OCI-LY1 (cell line): ENCODE measurements at regions not wholly inside any gene's neighbourhood (a gene's known extent, or its start where the extent isn't known, plus 50 kb on each side); places are given as distances from the start of the nearest gene placed in this dataset.

Experiments
- H2AFZ ChIP-seq: fragments of 200-600 bp; sonication (generic), shearing (Covaris generic); 2 replicates; pipeline ENCODE4 v1.6.0; 2014; ENCODE audit warnings: antibody characterized with exemption, mild to moderate bottlenecking, low read length
- H3F3A ChIP-seq: fragments of 200-600 bp; sonication (generic), shearing (Covaris generic); 2 replicates; pipeline ENCODE4 v1.6.0; 2014; ENCODE audit warnings: mild to moderate bottlenecking, antibody characterized with exemption, low read length, moderate library complexity; ENCODE audit not compliant: insufficient read depth
- H3K27ac ChIP-seq: fragments of 200-600 bp; sonication (generic); 2 replicates; pipeline ENCODE4 v1.5.1; 2014; ENCODE audit warnings: low read length, mixed run types, mild to moderate bottlenecking, low read depth; ENCODE audit not compliant: poor library complexity, severe bottlenecking
- H3K27me3 ChIP-seq: fragments of 200-600 bp; sonication (generic); 2 replicates; pipeline ENCODE4 v1.6.0; 2014; ENCODE audit warnings: antibody characterized with exemption, mild to moderate bottlenecking, low read length, moderate library complexity; ENCODE audit not compliant: insufficient read depth
- H3K36me3 ChIP-seq: fragments of 200-600 bp; sonication (generic); 2 replicates; pipeline ENCODE4 v1.6.1; 2014; ENCODE audit warnings: mild to moderate bottlenecking, antibody characterized with exemption, low read length, moderate library complexity, mixed read lengths; ENCODE audit not compliant: insufficient read depth
- H3K4me1 ChIP-seq: fragments of 200-600 bp; sonication (generic); 2 replicates; pipeline ENCODE4 v1.5.1; 2014; ENCODE audit warnings: mild to moderate bottlenecking, low read length, moderate library complexity; ENCODE audit not compliant: insufficient read depth, severe bottlenecking
- H3K4me2 ChIP-seq: fragments of 200-600 bp; sonication (generic), shearing (Covaris generic); 2 replicates; pipeline ENCODE4 v1.6.1; 2014; ENCODE audit warnings: low read length
- H3K4me3 ChIP-seq: fragments of 200-600 bp; sonication (generic); 2 replicates; pipeline ENCODE4 v1.5.1; 2014; ENCODE audit warnings: low read length, low read depth, mild to moderate bottlenecking, mixed read lengths; ENCODE audit not compliant: poor library complexity, severe bottlenecking
- H3K79me2 ChIP-seq: fragments of 200-600 bp; shearing (Covaris generic); 2 replicates; pipeline ENCODE4 v1.6.1; 2016; ENCODE audit warnings: mixed run types, low read length, mixed read lengths; ENCODE audit not compliant: insufficient read depth
- H3K9ac ChIP-seq: fragments of 200-600 bp; sonication (generic), shearing (Covaris generic); 2 replicates; pipeline ENCODE4 v1.6.1; 2014; ENCODE audit warnings: mild to moderate bottlenecking, low read length, mixed read lengths
- H3K9me2 ChIP-seq: fragments of 200-600 bp; sonication (generic), shearing (Covaris generic); 2 replicates; pipeline ENCODE4 v1.6.1; 2014; ENCODE audit warnings: low read depth, mild to moderate bottlenecking, low read length, mixed read lengths
- H3K9me3 ChIP-seq: fragments of 200-600 bp; shearing (Covaris generic); 2 replicates; pipeline ENCODE4 v1.6.1; 2014; ENCODE audit warnings: low read length, mixed read lengths
- H4K20me1 ChIP-seq: fragments of 200-600 bp; sonication (generic), shearing (Covaris generic); 2 replicates; pipeline ENCODE4 v1.6.0; 2016; ENCODE audit warnings: mild to moderate bottlenecking, low read length; ENCODE audit not compliant: insufficient read depth
- CTCF ChIP-seq: fragments of 200-600 bp; sonication (generic), shearing (Covaris generic); IDR thresholded peaks from 2 replicates; pipeline ENCODE4 v1.5.1; 2017; ENCODE audit warnings: mild to moderate bottlenecking, antibody characterized with exemption, low read length, moderate library complexity, mixed read lengths
- EZH2 ChIP-seq: fragments of 200-600 bp; sonication (generic), shearing (Covaris generic); IDR thresholded peaks from 2 replicates; pipeline ENCODE4 v1.8.0; 2017; ENCODE audit warnings: borderline replicate concordance, mixed run types, mild to moderate bottlenecking, antibody characterized with exemption, low read length, moderate library complexity, mixed read lengths

- no peaks in the 10 kb centered on the region for H3K79me2 ChIP-seq
- H3K27me3 ChIP-seq, result no peaks in the 10 kb centered on the region
- TF ChIP-seq EZH2 (no peak), CTCF (no peak)
- no peak overlapping the region for H3K4me3 ChIP-seq
- no peaks in the 10 kb centered on the region for H3K9me3 ChIP-seq
- no peaks in the 10 kb centered on the region for H3K4me1 ChIP-seq
- H3K4me2 ChIP-seq, result no peak overlapping the region
- H3K9ac ChIP-seq, result no peak overlapping the region
- H3F3A ChIP-seq, result no peaks in the 10 kb centered on the region
- no peak overlapping the region for H2AFZ ChIP-seq
- no peaks in the 10 kb centered on the region for H3K36me3 ChIP-seq
- H4K20me1 ChIP-seq, result no peaks in the 10 kb centered on the region
- no peaks in the 10 kb centered on the region for H3K9me2 ChIP-seq
- H3K27ac ChIP-seq, result no peak overlapping the region
Measured at GRCh38 chr10:111531690-111532089, 454.9 kb downstream of the ADRA2A start.

GRCh38 chr10:111532139-111532538 is 455.3 kb downstream of the ADRA2A start:
- H4K20me1 ChIP-seq, result no peaks in the 10 kb centered on the region
- H3K36me3 ChIP-seq, result no peaks in the 10 kb centered on the region
- H3F3A ChIP-seq, result no peaks in the 10 kb centered on the region
- no peaks in the 10 kb centered on the region for H3K79me2 ChIP-seq
- no peaks in the 10 kb centered on the region for H3K9me2 ChIP-seq
- H3K9ac ChIP-seq, result no peak overlapping the region
- no peak overlapping the region for H3K4me2 ChIP-seq
- TF ChIP-seq EZH2, result no peak
- no peak for TF ChIP-seq CTCF
- no peaks in the 10 kb centered on the region for H3K4me1 ChIP-seq
- H3K27ac ChIP-seq, result no peak overlapping the region
- no peak overlapping the region for H2AFZ ChIP-seq
- H3K27me3 ChIP-seq, result no peaks in the 10 kb centered on the region
- no peaks in the 10 kb centered on the region for H3K9me3 ChIP-seq
- no peak overlapping the region for H3K4me3 ChIP-seq

GRCh38 chr10:111539246-111539645 is 462.4 kb downstream of the ADRA2A start:
- TF ChIP-seq EZH2 (no peak), CTCF (no peak)
- Histone ChIP-seq H3K4me1 (no peaks in the 10 kb centered on the region), H2AFZ (no peak overlapping the region)

More at GRCh38 chr10:111539246-111539645, 462.4 kb downstream of the ADRA2A start:
- no peak overlapping the region for H3K9ac ChIP-seq
- no peaks in the 10 kb centered on the region for H3K27me3 ChIP-seq
- no peaks in the 10 kb centered on the region for H3K36me3 ChIP-seq
- H3K9me3 ChIP-seq, result no peaks in the 10 kb centered on the region
- no peaks in the 10 kb centered on the region for H3K79me2 ChIP-seq
- H3K9me2 ChIP-seq, result no peaks in the 10 kb centered on the region
- no peak overlapping the region for H3K27ac ChIP-seq
- no peaks in the 10 kb centered on the region for H4K20me1 ChIP-seq
- no peaks in the 10 kb centered on the region for H3F3A ChIP-seq
- H3K4me2 ChIP-seq, result no peak overlapping the region
- H3K4me3 ChIP-seq, result no peak overlapping the region
